ENCODE measurements at regions not wholly inside any gene's neighbourhood (a gene's known extent, or its start where the extent isn't known, plus 50 kb on each side); places are given as distances from the start of the nearest gene placed in this dataset.

GRCh38 chr7:81112731-81113130, 193.9 kb upstream of the SEMA3C start:
- no peak for ATAC-seq
- DNase-seq (ENCODE audit: low spot score) = no peak
- no peak for FAIRE-seq
- no peak overlapping the region for H3K4me2 ChIP-seq (ENCODE audit: low read depth, low read length)
- H3K27me3 ChIP-seq (ENCODE audit: control insufficient read depth in 1 of 2, insufficient read depth in 2 of 2, low read length in 2 of 2) = no peaks in the 10 kb centered on the region
- ChIA-PET CTCF (ENCODE audit: low intra/inter-chr PET ratio, low total read pairs) (no interaction called here), POLR2A (no interaction called here)
- no peaks in the 10 kb centered on the region for H3K4me1 ChIP-seq (ENCODE audit: insufficient read depth, low read length)
- no peaks in the 10 kb centered on the region for H3K9me3 ChIP-seq (ENCODE audit: low read length)
- TF ChIP-seq FOXO1 (CRISPR knock-in tag; IDR thresholded peaks at IDR 0.05) = no peak
- H3K4me3 ChIP-seq (replicated peaks in 1 of 3; ENCODE audit: insufficient read depth in 1 of 3, low read depth in 2 of 3, low read length in 3 of 3) = no peak overlapping the region
- WGBS (ENCODE audit: low lambda C conversion rate) = 41% methylated on average over 1 of the region's 1 CpG
- no peaks in the 10 kb centered on the region for H4K20me1 ChIP-seq (ENCODE audit: insufficient read depth, low read length)
- intact Hi-C loops (cut with micrococcal nuclease; ENCODE audit: unreplicated experiment) (loop anchor here (5.0 kb wide), 1 partner anchor 85 kb away; no protein-coding TSS in a partner anchor), in situ Hi-C loops (cut with HindIII; ENCODE audit: extremely low pct_ligation_motif_present, low pct_unique_long_range_greater_than_20kb) (no loop called here)
- no peak overlapping the region for H2AFZ ChIP-seq (ENCODE audit: low read length)
- BruUV-seq (replicated peaks) = no TSS peak
- no peaks in the 10 kb centered on the region for H3K36me3 ChIP-seq (replicated peaks in 1 of 2; ENCODE audit: control insufficient read depth in 1 of 2, insufficient read depth in 2 of 2, low read length in 2 of 2)
- H3K27ac ChIP-seq (ENCODE audit: extremely low read length, insufficient read depth, low read length) = no peak overlapping the region
- no peaks in the 10 kb centered on the region for H3K79me2 ChIP-seq (ENCODE audit: insufficient read depth, low read length)
- H3K9ac ChIP-seq (ENCODE audit: insufficient read depth, low read depth, low read length) = no peak overlapping the region

GRCh38 chr7:81111781-81112540, 193.1 kb upstream of the SEMA3C start:
- BruUV-seq (replicated peaks) = no TSS peak
- Histone ChIP-seq H3K27me3 (ENCODE audit: control insufficient read depth in 1 of 2, insufficient read depth in 2 of 2, low read length in 2 of 2) (no peaks in the 10 kb centered on the region), H4K20me1 (ENCODE audit: insufficient read depth, low read length) (no peaks in the 10 kb centered on the region), H2AFZ (ENCODE audit: low read length) (no peak overlapping the region), H3K36me3 (replicated peaks in 1 of 2; ENCODE audit: control insufficient read depth in 1 of 2, insufficient read depth in 2 of 2, low read length in 2 of 2) (no peaks in the 10 kb centered on the region), H3K27ac (ENCODE audit: extremely low read length, insufficient read depth, low read length) (no peak overlapping the region), H3K4me3 (replicated peaks in 1 of 3; ENCODE audit: insufficient read depth in 1 of 3, low read depth in 2 of 3, low read length in 3 of 3) (no peak overlapping the region), H3K9ac (ENCODE audit: insufficient read depth, low read depth, low read length) (no peak overlapping the region), H3K4me2 (ENCODE audit: low read depth, low read length) (no peak overlapping the region), H3K9me3 (ENCODE audit: low read length) (no peaks in the 10 kb centered on the region), H3K79me2 (ENCODE audit: insufficient read depth, low read length) (no peaks in the 10 kb centered on the region), H3K4me1 (ENCODE audit: insufficient read depth, low read length) (no peaks in the 10 kb centered on the region)
- ChIA-PET POLR2A (no interaction called here), CTCF (ENCODE audit: low intra/inter-chr PET ratio, low total read pairs) (no interaction called here)
- WGBS (ENCODE audit: low lambda C conversion rate) = 8% methylated on average over 11 of the region's 11 CpGs
- TF ChIP-seq ZNF44 (CRISPR knock-in tag; IDR thresholded peaks at IDR 0.05) = no peak
- no peak for TF ChIP-seq ZNF616 (CRISPR knock-in tag; IDR thresholded peaks at IDR 0.05; ENCODE audit: low read depth)
- no peak for TF ChIP-seq CBX1 (IDR thresholded peaks at IDR 0.05; ENCODE audit: low read depth)
- no peak for TF ChIP-seq ZNF451 (CRISPR knock-in tag; IDR thresholded peaks at IDR 0.05)
- TF ChIP-seq ZFP41 (CRISPR knock-in tag; IDR thresholded peaks at IDR 0.05; ENCODE audit: borderline replicate concordance) = no peak
- no peak for TF ChIP-seq ZNF20 (CRISPR knock-in tag; IDR thresholded peaks at IDR 0.05)
- no peak for TF ChIP-seq TFDP2 (CRISPR knock-in tag; IDR thresholded peaks at IDR 0.05)
- TF ChIP-seq ZNF101 (CRISPR knock-in tag; IDR thresholded peaks at IDR 0.05; ENCODE audit: borderline replicate concordance, low read depth) = no peak
- intact Hi-C loops (cut with micrococcal nuclease; ENCODE audit: unreplicated experiment) (loop anchor here (5.0 kb wide), 1 partner anchor 85 kb away; no protein-coding TSS in a partner anchor), in situ Hi-C loops (cut with HindIII; ENCODE audit: extremely low pct_ligation_motif_present, low pct_unique_long_range_greater_than_20kb) (no loop called here)
- FAIRE-seq = no peak
- ATAC-seq = no peak
- DNase-seq (ENCODE audit: low spot score) = no peak

Data from HepG2 (cell line).